Trophoblast cell (in vitro differentiated cells and primary cell): ENCODE measurements at regions not wholly inside any gene's neighbourhood (a gene's known extent, or its start where the extent isn't known, plus 50 kb on each side); places are given as distances from the start of the nearest gene placed in this dataset.
"Not testable (repeated sequence)": the region's sequence is repeated elsewhere in the genome, so short reads cannot be mapped to it uniquely, and the experiment has no call there.

Source experiments
- DNase-seq, 2 donors: peaks; one replicate each; pipeline ENCODE4 v3.0.0-alpha.2; 2016
- H2AFZ ChIP-seq: 2 replicates; pipeline ENCODE4 v1.6.1; 2013; ENCODE audit warnings: low read length, moderate library complexity, mild to moderate bottlenecking; ENCODE audit not compliant: insufficient read depth, poor library complexity
- H2AK5ac ChIP-seq: 2 replicates; pipeline ENCODE4 v1.6.1; 2013; ENCODE audit warnings: mild to moderate bottlenecking, low read length
- H2BK120ac ChIP-seq: 2 replicates; pipeline ENCODE4 v1.6.1; 2013; ENCODE audit warnings: low read length, mild to moderate bottlenecking, moderate library complexity; ENCODE audit not compliant: insufficient read depth, poor library complexity
- H2BK12ac ChIP-seq: 2 replicates; pipeline ENCODE4 v1.6.1; 2013; ENCODE audit warnings: mild to moderate bottlenecking, low read length, moderate library complexity
- H2BK5ac ChIP-seq: 2 replicates; pipeline ENCODE4 v1.6.1; 2013; ENCODE audit warnings: low read length, low read depth, moderate library complexity, mild to moderate bottlenecking; ENCODE audit not compliant: poor library complexity
- H3K14ac ChIP-seq: 2 replicates; pipeline ENCODE4 v1.6.1; 2013; ENCODE audit warnings: mild to moderate bottlenecking, low read length
- H3K18ac ChIP-seq: 2 replicates; pipeline ENCODE4 v1.6.1; 2013; ENCODE audit warnings: mild to moderate bottlenecking, low read length
- H3K23ac ChIP-seq: 2 replicates; pipeline ENCODE4 v1.6.1; 2013; ENCODE audit warnings: low read length
- H3K27ac ChIP-seq: 2 replicates; pipeline ENCODE4 v1.5.1; 2013; ENCODE audit warnings: low read depth, mild to moderate bottlenecking, inconsistent platforms, low read length, moderate library complexity
- H3K27me3 ChIP-seq: 2 replicates; pipeline ENCODE4 v1.6.1; 2013; ENCODE audit warnings: inconsistent platforms, mild to moderate bottlenecking, low read length, moderate library complexity; ENCODE audit not compliant: insufficient read depth
- H3K36me3 ChIP-seq, 2 experiments: 1 replicate in 1 of 2; 2 replicates in 1 of 2; pipeline ENCODE4 v1.6.1; 2013; ENCODE audit warnings: low read length in 2 of 2, mild to moderate bottlenecking in 2 of 2, moderate library complexity in 1 of 2; ENCODE audit not compliant: insufficient read depth in 2 of 2, control insufficient read depth in 1 of 2
- H3K4ac ChIP-seq: 2 replicates; pipeline ENCODE4 v1.6.1; 2013; ENCODE audit warnings: low read depth, mild to moderate bottlenecking, low read length, moderate library complexity
- H3K4me1 ChIP-seq, 2 experiments: 1 replicate in 1 of 2; 2 replicates in 1 of 2; pipeline ENCODE4 v1.6.1; 2013; ENCODE audit warnings: low read length in 2 of 2, mild to moderate bottlenecking in 2 of 2, moderate library complexity in 1 of 2; ENCODE audit not compliant: insufficient read depth in 2 of 2, control insufficient read depth in 1 of 2
- H3K4me2 ChIP-seq: 2 replicates; pipeline ENCODE4 v1.6.1; 2013; ENCODE audit warnings: inconsistent platforms, mild to moderate bottlenecking, low read length, moderate library complexity
- H3K4me3 ChIP-seq: 2 replicates; pipeline ENCODE4 v1.5.1; 2013; ENCODE audit warnings: mild to moderate bottlenecking, low read depth, low read length, inconsistent platforms
- H3K79me1 ChIP-seq: one replicate; pipeline ENCODE4 v1.6.1; 2013; ENCODE audit warnings: low read length
- H3K79me2 ChIP-seq: 2 replicates; pipeline ENCODE4 v1.6.1; 2013; ENCODE audit warnings: low read length, mild to moderate bottlenecking; ENCODE audit not compliant: control insufficient read depth, insufficient read depth, poor library complexity
- H3K9ac ChIP-seq: 2 replicates; pipeline ENCODE4 v1.6.1; 2013; ENCODE audit warnings: mild to moderate bottlenecking, low read length
- H3K9me3 ChIP-seq: 2 replicates; pipeline ENCODE4 v1.6.1; 2013; ENCODE audit warnings: low read depth, mild to moderate bottlenecking, control low read depth, inconsistent platforms, low read length; ENCODE audit not compliant: insufficient read depth
- H4K12ac ChIP-seq: 2 replicates; pipeline ENCODE4 v1.6.1; 2013; ENCODE audit warnings: low read depth, mild to moderate bottlenecking, low read length, moderate library complexity
- H4K8ac ChIP-seq: 2 replicates; pipeline ENCODE4 v1.6.1; 2013; ENCODE audit warnings: low read depth, mild to moderate bottlenecking, low read length, moderate library complexity
- H4K91ac ChIP-seq: one replicate; pipeline ENCODE4 v1.6.1; 2013; ENCODE audit warnings: low read depth, mild to moderate bottlenecking, low read length, moderate library complexity
- WGBS: extraction: QIAGEN DNeasy Blood & Tissue Kit; methylation state at CpG from one replicate; pipeline ENCODE4 v1.1.7; 2013; ENCODE audit warnings: missing lambda C conversion rate; ENCODE audit not compliant: insufficient read length, insufficient coverage; ENCODE audit errors: extremely low coverage; 5-methylcytosine and 5-hydroxymethylcytosine counted together

DNA sequence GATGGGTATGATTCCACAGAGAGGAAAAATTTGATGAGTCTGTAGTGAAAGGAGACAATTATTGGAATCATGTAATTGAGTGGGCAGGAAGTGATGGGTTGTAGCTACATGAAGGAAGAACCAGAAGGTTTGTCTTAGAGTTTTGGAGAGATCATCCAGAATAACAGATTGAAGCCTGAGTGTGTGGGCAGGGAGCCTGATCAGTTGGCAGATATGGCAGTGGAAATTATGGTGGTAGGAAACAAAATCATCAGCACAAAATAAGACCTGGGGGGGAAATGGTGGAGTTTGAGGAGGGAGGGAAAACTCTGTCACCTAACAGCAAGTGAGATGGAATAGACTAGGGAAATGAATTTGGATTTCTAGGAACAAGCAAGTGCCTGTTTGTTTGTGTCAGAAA lies 606.6 kb upstream of the MAP3K7 start:
- Histone ChIP-seq H3K14ac (no peak overlapping the region), H3K18ac (no peak overlapping the region), H3K79me1 (no peaks in the 10 kb centered on the region), H3K4ac (no peak overlapping the region), H4K12ac (no peak overlapping the region), H3K4me2 (no peak overlapping the region), H3K4me3 (no peak overlapping the region), H2AFZ (no peak overlapping the region), H2BK5ac (no peak overlapping the region), H3K9ac (no peak overlapping the region), H3K4me1 (no peaks in the 10 kb centered on the region), H4K91ac (no peak overlapping the region), H4K8ac (no peak overlapping the region), H3K36me3 (no peaks in the 10 kb centered on the region), H3K27ac (no peak overlapping the region), H3K27me3 (no peaks in the 10 kb centered on the region), H2BK120ac (no peak overlapping the region), H3K9me3 (no peaks in the 10 kb centered on the region), H2BK12ac (no peak overlapping the region), H2AK5ac (no peak overlapping the region), H3K79me2 (no peaks in the 10 kb centered on the region), H3K23ac (no peak overlapping the region)
- no peak for DNase-seq

DNA sequence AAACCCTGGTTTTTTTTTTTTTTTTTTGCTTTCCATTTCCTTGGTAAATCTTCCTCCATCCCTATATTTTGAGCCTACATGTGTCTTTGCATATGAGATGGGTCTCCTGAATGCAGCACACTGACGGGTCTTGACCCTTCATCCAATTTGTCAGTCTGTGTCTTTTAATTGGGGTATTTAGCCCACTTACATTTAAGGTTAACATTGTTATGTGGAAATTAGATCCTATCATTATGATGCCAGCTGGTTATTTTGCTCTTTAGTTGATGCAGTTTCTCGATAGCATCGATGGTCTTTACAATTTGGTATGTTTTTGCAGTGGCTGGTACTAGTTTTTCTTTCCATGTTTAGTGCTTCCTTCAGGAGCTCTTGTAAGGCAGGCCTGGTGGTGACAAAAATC lies 603.2 kb upstream of the MAP3K7 start:
- H4K8ac ChIP-seq, H2BK12ac ChIP-seq, H3K18ac ChIP-seq, H2AK5ac ChIP-seq, H3K27me3 ChIP-seq, H2BK120ac ChIP-seq, H3K4me2 ChIP-seq, H3K4ac ChIP-seq, H3K79me2 ChIP-seq, H4K91ac ChIP-seq, H2AFZ ChIP-seq, H3K36me3 ChIP-seq, H3K14ac ChIP-seq, H2BK5ac ChIP-seq, H3K9ac ChIP-seq, DNase-seq, H4K12ac ChIP-seq, H3K4me3 ChIP-seq, H3K23ac ChIP-seq, H3K4me1 ChIP-seq, H3K79me1 ChIP-seq, H3K27ac ChIP-seq, H3K9me3 ChIP-seq: not testable (repeated sequence)
- WGBS: no CpG with 5 or more reads among the region's 3 CpGs

DNA sequence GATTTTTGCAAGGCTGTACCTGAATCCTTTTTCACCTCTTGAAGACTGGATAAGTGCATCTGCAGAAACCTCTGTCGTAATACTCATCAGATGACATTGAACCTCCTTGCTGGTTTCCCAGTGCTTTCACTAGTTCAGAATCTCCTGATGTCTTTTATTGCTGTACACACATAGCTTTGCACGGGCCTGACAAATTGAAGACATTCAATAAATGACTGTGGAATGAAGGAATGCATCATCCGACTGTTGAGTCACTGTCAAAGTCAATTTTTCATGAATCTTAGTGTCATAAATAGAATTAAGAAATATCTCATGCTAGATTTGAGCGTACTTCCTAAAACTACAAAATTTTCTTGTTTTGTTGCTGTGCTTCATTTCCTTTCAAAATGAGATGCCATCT lies 598.2 kb upstream of the MAP3K7 start:
- H3K4me1 ChIP-seq: no peaks in the 10 kb centered on the region
- H3K79me2 ChIP-seq: no peaks in the 10 kb centered on the region
- no peak overlapping the region for H2BK12ac ChIP-seq
- no peak overlapping the region for H3K27ac ChIP-seq
- H3K27me3 ChIP-seq: no peaks in the 10 kb centered on the region
- H2BK5ac ChIP-seq: no peak overlapping the region
- no peaks in the 10 kb centered on the region for H3K9me3 ChIP-seq
- H3K23ac ChIP-seq: no peak overlapping the region
- no peak overlapping the region for H4K8ac ChIP-seq
- H4K12ac ChIP-seq: no peak overlapping the region
- no peak overlapping the region for H2AFZ ChIP-seq
- no peak overlapping the region for H2AK5ac ChIP-seq
- H3K4ac ChIP-seq: no peak overlapping the region
- no peak overlapping the region for H3K18ac ChIP-seq
- H4K91ac ChIP-seq: no peak overlapping the region
- H3K14ac ChIP-seq: no peak overlapping the region
- no peak overlapping the region for H3K4me2 ChIP-seq
- WGBS: no CpG with 5 or more reads among the region's 4 CpGs
- DNase-seq: no peak
- H3K79me1 ChIP-seq: no peaks in the 10 kb centered on the region
- no peak overlapping the region for H3K4me3 ChIP-seq
- no peak overlapping the region for H3K9ac ChIP-seq
- H2BK120ac ChIP-seq: no peak overlapping the region
- H3K36me3 ChIP-seq: no peaks in the 10 kb centered on the region

DNA sequence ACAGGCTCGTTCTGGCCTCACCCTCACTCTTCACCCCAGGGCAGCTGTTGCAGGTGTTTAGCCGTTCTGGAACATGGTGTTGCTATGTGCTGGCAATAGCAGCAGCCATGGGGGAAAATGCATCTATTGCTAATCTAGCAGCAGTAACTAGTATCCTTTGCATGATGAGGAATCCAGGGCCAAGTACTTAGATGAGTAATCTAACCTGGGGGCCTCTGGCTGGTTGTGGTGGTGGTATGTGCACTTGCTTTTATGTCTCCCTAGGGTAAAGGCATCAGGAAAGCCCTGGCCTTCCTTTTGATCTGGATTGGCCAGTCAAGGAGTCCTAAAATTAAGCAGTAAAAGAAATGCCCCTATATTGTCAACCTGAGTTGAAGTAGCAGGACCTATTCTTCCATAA lies 594.5 kb upstream of the MAP3K7 start:
- Histone ChIP-seq H2AFZ (no peak overlapping the region), H3K27ac (no peak overlapping the region), H3K4ac (no peak overlapping the region)

More for the DNA sequence above, 594.5 kb upstream of the MAP3K7 start:
- no peak overlapping the region for H3K4me3 ChIP-seq
- DNase-seq: peak; percentile 4 to 21
- no peak overlapping the region for H3K14ac ChIP-seq
- H3K18ac ChIP-seq: no peak overlapping the region
- H3K9me3 ChIP-seq: no peaks in the 10 kb centered on the region
- H3K4me1 ChIP-seq: no peaks in the 10 kb centered on the region
- H2BK5ac ChIP-seq: no peak overlapping the region
- no peaks in the 10 kb centered on the region for H3K79me1 ChIP-seq
- WGBS: no CpG with 5 or more reads among the region's 2 CpGs
- no peaks in the 10 kb centered on the region for H3K27me3 ChIP-seq
- no peak overlapping the region for H4K91ac ChIP-seq
- no peaks in the 10 kb centered on the region for H3K79me2 ChIP-seq
- H2BK120ac ChIP-seq: no peak overlapping the region
- no peak overlapping the region for H3K23ac ChIP-seq
- H2BK12ac ChIP-seq: no peak overlapping the region
- H3K9ac ChIP-seq: peak overlapping the region; percentile 47
- no peak overlapping the region for H4K8ac ChIP-seq
- no peaks in the 10 kb centered on the region for H3K36me3 ChIP-seq
- no peak overlapping the region for H2AK5ac ChIP-seq
- H3K4me2 ChIP-seq: no peak overlapping the region
- H4K12ac ChIP-seq: no peak overlapping the region
